ENCODE measurements at regions not wholly inside any gene's neighbourhood (a gene's known extent, or its start where the extent isn't known, plus 50 kb on each side); places are given as distances from the start of the nearest gene placed in this dataset.

GRCh38 chr4:57682275-57682674 is 572.1 kb upstream of the IGFBP7 start:
- no peaks in the 10 kb centered on the region for H3K27me3 ChIP-seq (replicated peaks; ENCODE audit: insufficient read depth)

GRCh38 chr4:57679969-57680368 is 569.8 kb upstream of the IGFBP7 start:
- Histone ChIP-seq H3K4me3 (no peak overlapping the region), H3K4me1 (ENCODE audit: control insufficient read depth in 1 of 2, low read depth in 2 of 2) (no peaks in the 10 kb centered on the region), H3K27me3 (replicated peaks; ENCODE audit: insufficient read depth) (no peaks in the 10 kb centered on the region), H3K36me3 (no peaks in the 10 kb centered on the region), H3K27ac (no peak overlapping the region), H3K9me3 (no peaks in the 10 kb centered on the region)
- TF ChIP-seq CTCF (IDR thresholded peaks at IDR 0.05): no peak
- ATAC-seq (ENCODE audit: insufficient number of reproducible peaks, low FRiP score, low read depth) (no peak), DNase-seq (ENCODE audit: low spot score) (no peak)

More at GRCh38 chr4:57682275-57682674, 572.1 kb upstream of the IGFBP7 start:
- no peaks in the 10 kb centered on the region for H3K36me3 ChIP-seq
- ATAC-seq (ENCODE audit: insufficient number of reproducible peaks, low FRiP score, low read depth) (no peak), DNase-seq (ENCODE audit: low spot score) (no peak)
- no peak overlapping the region for H3K27ac ChIP-seq
- H3K9me3 ChIP-seq: no peaks in the 10 kb centered on the region
- no peak overlapping the region for H3K4me3 ChIP-seq
- no peak for TF ChIP-seq CTCF (IDR thresholded peaks at IDR 0.05)
- no peaks in the 10 kb centered on the region for H3K4me1 ChIP-seq (ENCODE audit: control insufficient read depth in 1 of 2, low read depth in 2 of 2)

DNA sequence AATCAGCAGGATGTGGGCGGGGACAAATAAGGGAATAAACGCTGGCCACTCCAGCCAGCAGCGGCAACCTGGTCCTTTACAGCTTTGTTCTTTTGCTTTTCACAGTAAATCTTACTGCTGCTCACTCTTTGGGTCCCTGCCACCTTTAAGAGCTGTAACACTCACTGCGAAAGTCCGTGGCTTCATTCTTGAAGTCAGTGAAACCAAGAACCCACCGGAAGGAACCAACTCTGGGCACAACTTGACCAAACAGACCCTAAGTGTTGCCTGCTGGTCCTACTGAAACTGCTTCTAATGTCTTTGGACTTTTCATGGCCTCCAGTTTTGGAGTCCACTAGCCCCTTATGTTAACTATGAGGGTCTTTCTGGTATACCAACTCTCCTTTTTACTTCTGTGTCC is 566.2 kb upstream of the IGFBP7 start:
- Histone ChIP-seq H3K27ac (no peak overlapping the region), H3K36me3 (no peaks in the 10 kb centered on the region), H3K4me3 (no peak overlapping the region), H3K4me1 (ENCODE audit: control insufficient read depth in 1 of 2, low read depth in 2 of 2) (no peaks in the 10 kb centered on the region), H3K27me3 (replicated peaks; ENCODE audit: insufficient read depth) (no peaks in the 10 kb centered on the region), H3K9me3 (no peaks in the 10 kb centered on the region)
- no peak for TF ChIP-seq CTCF (IDR thresholded peaks at IDR 0.05)
- ATAC-seq (ENCODE audit: insufficient number of reproducible peaks, low FRiP score, low read depth) (no peak), DNase-seq (ENCODE audit: low spot score) (no peak)

DNA sequence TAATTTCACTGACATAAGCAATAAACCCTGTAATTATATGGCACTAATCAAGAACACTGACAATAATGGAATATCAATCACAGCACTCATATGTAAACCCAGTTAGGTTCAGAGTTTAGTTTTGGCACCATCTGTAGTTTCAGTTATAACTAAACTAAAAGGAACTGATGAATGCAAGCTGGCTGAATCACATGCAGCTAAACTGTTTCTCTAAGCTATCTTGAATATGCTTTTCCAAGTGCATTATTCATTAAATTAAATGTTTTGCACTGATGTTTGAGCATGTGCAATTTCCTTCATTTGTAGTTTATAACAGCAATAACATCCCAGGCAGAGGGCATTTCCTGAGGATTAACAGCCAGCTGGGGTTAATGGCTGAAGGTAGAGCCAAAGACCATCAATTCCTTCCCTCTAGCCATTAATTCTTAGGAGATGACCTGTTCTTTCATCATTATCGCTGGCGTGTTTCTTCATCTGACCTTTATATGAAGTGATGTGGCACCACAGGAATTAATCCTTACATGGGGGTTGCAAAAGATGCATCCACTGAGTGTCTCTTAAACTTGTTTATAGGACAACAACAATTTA is 562.8 kb upstream of the IGFBP7 start:
- TF ChIP-seq CTCF (IDR thresholded peaks at IDR 0.05): no peak
- DNase-seq (ENCODE audit: low spot score): no peak
- no peaks in the 10 kb centered on the region for H3K9me3 ChIP-seq
- H3K36me3 ChIP-seq: no peaks in the 10 kb centered on the region
- no peaks in the 10 kb centered on the region for H3K4me1 ChIP-seq (ENCODE audit: control insufficient read depth in 1 of 2, low read depth in 2 of 2)
- no peaks in the 10 kb centered on the region for H3K27me3 ChIP-seq (replicated peaks; ENCODE audit: insufficient read depth)
- no peak for ATAC-seq (ENCODE audit: insufficient number of reproducible peaks, low FRiP score, low read depth)
- no peak overlapping the region for H3K4me3 ChIP-seq
- no peak overlapping the region for H3K27ac ChIP-seq

DNA sequence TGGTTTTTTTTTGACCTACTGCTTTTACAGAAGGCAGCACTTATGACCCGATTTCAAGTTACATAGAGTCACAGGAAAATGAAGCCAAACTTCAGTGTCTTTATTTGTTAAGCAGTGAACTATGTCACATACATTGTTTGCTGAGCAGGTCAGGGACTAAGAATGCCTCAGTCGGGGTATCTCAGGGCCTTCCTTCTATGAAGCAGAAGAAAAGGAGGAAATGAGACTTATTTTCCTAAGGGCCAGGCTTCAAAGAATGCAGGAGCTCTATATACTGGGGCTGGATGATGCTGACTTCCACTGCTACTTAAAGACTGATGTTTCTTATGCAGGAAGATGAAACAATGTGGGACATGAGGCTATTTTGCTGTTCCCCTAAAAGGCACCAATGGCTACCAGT is 558.4 kb upstream of the IGFBP7 start:
- Histone ChIP-seq H3K27me3 (replicated peaks; ENCODE audit: insufficient read depth) (no peaks in the 10 kb centered on the region), H3K9me3 (no peaks in the 10 kb centered on the region), H3K27ac (no peak overlapping the region), H3K4me3 (no peak overlapping the region), H3K36me3 (no peaks in the 10 kb centered on the region), H3K4me1 (ENCODE audit: control insufficient read depth in 1 of 2, low read depth in 2 of 2) (no peaks in the 10 kb centered on the region)
- TF ChIP-seq CTCF (IDR thresholded peaks at IDR 0.05): no peak
- ATAC-seq (ENCODE audit: insufficient number of reproducible peaks, low FRiP score, low read depth): no peak
- DNase-seq (ENCODE audit: low spot score): no peak

All from thoracic aorta (tissue), 2 donors.